ENCODE measurements at regions not wholly inside any gene's neighbourhood (a gene's known extent, or its start where the extent isn't known, plus 50 kb on each side); places are given as distances from the start of the nearest gene placed in this dataset.

DNA sequence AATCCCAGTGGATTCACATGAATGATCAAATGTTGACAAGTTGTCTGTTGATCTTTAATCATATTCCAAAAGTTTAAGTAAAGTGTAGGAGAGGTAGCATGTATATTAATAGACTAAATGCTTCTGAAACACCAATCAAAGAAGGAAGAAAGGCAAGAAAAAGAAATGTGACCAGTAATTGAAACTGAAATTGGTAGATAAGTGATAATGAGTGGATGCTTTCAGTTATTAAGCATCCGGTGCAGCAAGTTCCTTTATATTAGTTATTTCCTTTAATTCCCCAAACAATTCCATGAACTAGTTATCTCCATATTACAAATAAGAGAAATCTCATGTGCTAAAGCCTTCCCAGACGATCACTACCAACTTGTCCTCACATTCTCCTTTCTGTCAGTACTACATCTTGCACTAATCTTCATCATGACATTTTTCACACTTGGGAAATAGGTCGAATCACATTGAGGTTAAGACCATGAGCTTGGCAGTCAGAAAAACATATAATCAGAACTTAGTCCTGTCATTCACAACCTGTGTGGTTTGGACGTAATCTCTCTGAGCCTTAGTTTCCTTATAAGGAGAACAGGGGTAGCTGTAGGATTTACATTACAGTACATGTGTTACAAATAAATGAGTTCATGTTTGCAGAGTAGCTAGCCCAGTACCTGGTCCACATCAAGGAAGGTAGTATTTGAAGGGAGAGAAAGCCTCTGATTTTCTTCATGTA, 182.1 kb downstream of the NOL4 start:
- no peak for TF ChIP-seq ZFX (IDR thresholded peaks at IDR 0.05)
- TF ChIP-seq, protein P1, sequence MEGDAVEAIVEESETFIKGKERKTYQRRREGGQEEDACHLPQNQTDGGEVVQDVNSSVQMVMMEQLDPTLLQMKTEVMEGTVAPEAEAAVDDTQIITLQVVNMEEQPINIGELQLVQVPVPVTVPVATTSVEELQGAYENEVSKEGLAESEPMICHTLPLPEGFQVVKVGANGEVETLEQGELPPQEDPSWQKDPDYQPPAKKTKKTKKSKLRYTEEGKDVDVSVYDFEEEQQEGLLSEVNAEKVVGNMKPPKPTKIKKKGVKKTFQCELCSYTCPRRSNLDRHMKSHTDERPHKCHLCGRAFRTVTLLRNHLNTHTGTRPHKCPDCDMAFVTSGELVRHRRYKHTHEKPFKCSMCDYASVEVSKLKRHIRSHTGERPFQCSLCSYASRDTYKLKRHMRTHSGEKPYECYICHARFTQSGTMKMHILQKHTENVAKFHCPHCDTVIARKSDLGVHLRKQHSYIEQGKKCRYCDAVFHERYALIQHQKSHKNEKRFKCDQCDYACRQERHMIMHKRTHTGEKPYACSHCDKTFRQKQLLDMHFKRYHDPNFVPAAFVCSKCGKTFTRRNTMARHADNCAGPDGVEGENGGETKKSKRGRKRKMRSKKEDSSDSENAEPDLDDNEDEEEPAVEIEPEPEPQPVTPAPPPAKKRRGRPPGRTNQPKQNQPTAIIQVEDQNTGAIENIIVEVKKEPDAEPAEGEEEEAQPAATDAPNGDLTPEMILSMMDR (conservative IDR thresholded peaks at IDR 0.05): no peak
- H3K27ac ChIP-seq: no peak overlapping the region

DNA sequence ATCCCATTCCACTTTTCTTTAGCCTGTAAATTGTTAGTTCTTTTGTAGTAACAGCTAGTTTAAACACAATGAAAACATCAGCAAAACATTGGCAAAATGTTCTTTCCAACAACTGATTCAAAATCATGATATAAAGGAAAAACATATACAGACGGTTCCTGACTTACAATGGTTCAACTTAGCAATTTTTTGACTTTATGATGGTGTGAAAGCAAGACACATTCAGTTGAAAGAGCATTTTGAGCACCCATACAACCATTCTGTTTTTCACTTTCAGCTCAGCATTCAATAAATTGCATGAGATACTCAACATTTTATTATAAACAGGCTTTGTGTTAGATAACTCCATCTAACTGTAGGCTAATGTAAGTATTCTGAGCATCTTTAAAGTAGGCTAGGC, 185.1 kb downstream of the NOL4 start:
- TF ChIP-seq ZFX (IDR thresholded peaks at IDR 0.05): no peak
- TF ChIP-seq, protein P1 (conservative IDR thresholded peaks at IDR 0.05): no peak
- H3K27ac ChIP-seq: no peak overlapping the region

DNA sequence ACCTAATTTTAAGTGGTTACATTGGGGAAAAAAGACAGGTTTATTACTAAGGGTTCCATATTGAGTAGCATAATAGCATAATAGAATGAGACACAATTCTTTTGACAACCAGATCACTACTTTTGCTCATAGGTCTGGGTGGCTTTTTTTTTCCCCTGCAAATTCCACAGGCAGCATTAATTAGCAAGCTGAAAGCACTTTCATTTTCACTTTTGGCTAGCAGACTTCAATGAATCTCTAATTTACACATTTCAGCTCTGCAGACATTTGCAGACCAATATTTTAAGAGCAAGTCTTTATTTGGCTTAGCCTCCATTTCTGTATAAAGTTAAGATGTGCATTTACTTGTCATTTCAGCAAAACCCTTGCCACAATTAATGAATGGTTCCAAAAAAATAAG, 185.5 kb downstream of the NOL4 start:
- TF ChIP-seq ZFX (IDR thresholded peaks at IDR 0.05): no peak
- TF ChIP-seq, protein P1 (conservative IDR thresholded peaks at IDR 0.05): no peak
- H3K27ac ChIP-seq: no peak overlapping the region

DNA sequence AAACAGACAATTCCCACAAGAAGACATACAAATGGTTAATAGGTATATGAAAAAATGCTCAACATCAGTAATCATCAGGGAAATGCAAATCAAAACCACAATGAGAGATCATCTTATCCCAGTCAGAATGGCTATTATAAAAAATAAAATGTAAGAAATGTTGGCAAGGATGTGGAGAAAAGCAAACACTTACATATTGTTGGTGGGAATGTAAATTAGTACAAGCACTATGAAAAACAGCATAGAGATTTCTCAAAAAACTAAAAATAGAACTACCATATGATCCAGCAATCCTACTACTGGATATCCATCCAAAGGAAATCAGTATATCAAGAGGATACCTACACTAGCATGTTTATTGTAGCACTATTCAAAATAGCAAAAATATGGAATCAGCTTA, 186.6 kb downstream of the NOL4 start:
- no peak for TF ChIP-seq ZFX (IDR thresholded peaks at IDR 0.05)
- no peak overlapping the region for H3K27ac ChIP-seq

DNA sequence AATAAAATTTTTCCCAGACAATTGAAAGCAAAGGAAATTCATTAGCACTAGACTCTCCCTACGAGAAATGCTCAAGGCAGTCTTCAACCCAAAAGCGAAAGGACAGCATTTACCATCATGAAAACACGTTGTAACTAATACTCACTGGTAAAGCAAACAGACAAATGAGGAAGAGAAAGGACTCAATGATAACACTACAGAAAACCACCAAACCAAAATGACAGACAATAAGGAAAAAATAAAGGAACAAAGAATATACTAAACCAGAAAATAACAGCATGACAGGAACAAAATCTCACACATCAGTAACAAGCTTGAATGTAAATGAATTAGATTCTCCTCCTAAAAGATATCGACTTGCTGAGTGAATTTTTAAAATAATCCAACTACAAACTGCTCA, 190.7 kb downstream of the NOL4 start:
- TF ChIP-seq, protein P1 (conservative IDR thresholded peaks at IDR 0.05): no peak
- no peak for TF ChIP-seq ZFX (IDR thresholded peaks at IDR 0.05)

DNA sequence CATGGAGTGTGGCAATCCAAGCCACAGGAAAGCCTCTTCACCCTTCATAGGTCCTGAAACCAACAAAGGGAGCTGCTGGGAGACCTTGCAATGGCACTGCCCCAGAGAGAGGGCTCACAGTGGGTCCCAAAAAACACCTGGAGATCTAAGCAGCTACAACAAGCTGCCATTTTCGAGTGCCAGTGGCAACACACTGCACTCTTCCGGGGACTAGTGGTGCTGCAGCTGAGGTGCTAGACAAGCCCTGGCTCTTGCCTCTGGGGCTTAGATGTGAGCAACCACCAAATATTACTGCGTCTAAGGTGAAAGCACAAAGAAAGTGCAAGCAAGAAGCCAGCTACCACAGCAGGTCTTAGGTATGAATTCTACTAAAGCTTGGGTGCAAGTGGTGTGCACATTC, 192.9 kb downstream of the NOL4 start:
- H3K27ac ChIP-seq: no peak overlapping the region
- no peak for TF ChIP-seq ZFX (IDR thresholded peaks at IDR 0.05)
- TF ChIP-seq, protein P1 (conservative IDR thresholded peaks at IDR 0.05): peak; percentile 38

More for the DNA sequence above, 190.7 kb downstream of the NOL4 start:
- H3K27ac ChIP-seq: no peak overlapping the region

DNA sequence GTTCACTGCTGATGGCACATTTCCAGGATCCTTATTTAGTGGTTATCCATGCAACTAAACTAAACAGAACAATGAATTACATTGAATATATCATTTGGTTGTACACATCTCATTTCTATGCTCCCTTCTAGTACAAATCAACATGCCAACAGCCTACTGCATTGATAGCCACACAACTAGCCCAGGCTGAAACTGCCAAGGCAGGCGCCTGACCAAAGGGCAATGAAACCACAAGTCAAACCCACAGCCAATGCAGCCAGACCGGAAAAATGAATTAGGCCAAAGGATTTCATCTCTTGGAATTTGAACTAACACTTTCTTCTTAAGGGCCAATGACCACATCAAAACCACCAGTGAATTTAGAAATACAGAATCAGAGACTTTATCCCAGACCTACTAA, 196.4 kb downstream of the NOL4 start:
- TF ChIP-seq, protein P1 (conservative IDR thresholded peaks at IDR 0.05): no peak
- no peak for TF ChIP-seq ZFX (IDR thresholded peaks at IDR 0.05)
- no peak overlapping the region for H3K27ac ChIP-seq

DNA sequence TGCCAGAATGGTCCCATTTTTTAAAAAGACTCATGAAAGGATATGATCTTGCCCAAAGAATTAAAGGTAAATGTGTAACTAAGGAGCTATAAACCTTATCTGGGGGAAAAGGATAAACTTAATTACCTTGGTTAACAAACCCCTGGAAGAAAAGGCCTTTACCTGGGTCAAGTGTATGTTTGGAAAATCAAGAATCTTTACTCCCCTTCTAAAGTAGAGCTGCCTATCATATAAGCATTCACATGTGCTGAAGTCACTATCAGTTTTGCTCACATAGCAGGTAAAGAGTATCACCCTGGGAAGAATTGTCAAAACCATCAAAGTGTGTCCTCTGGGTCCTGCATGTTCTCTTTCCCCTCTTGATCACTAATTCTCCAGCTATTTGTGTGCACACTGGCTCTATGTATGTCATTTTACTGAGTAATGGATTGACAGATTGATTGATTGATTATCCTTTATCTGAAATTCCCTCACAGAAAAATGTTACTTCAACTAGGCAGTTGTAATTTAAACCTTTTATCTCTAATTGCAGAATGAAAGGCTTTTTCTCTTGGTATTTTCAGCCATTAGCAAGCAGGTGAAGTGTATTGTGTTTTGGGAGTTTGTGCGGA, 199.4 kb downstream of the NOL4 start:
- TF ChIP-seq, protein P1 (conservative IDR thresholded peaks at IDR 0.05): no peak
- TF ChIP-seq ZFX (IDR thresholded peaks at IDR 0.05): no peak
- no peak overlapping the region for H3K27ac ChIP-seq
